CD4-positive, alpha-beta T cell (primary cell): ENCODE measurements at regions not wholly inside any gene's neighbourhood (a gene's known extent, or its start where the extent isn't known, plus 50 kb on each side); places are given as distances from the start of the nearest gene placed in this dataset.

Experiments used
- ATAC-seq: fragments of 200-7000 bp; cut with Tn5 transposase; one replicate; pipeline ENCODE4 v1.10.0; 2022; ENCODE audit warnings: mild to moderate bottlenecking; ENCODE audit not compliant: poor library complexity
- CTCF ChIA-PET: fragments of 350-600 bp; sonication (Branson Sonifier 250); formaldehyde crosslinking; loops from one replicate; lab custom pipeline; 2021; ENCODE audit warnings: antibody characterized with exemption, inconsistent platforms; lab: Charles Lee
- POLR2A ChIA-PET: fragments of 350-600 bp; sonication (Branson Sonifier 250); formaldehyde crosslinking; loops from one replicate; lab custom pipeline; 2021; ENCODE audit warnings: antibody characterized with exemption, inconsistent platforms; lab: Charles Lee
- DNase-seq, 14 experiments: peaks; one replicate each; pipeline ENCODE4 v3.0.0-alpha.2; 2013 to 2020; ENCODE audit warnings: mixed read lengths in 2 of 14
- H3K27ac ChIP-seq, 2 donors: one replicate each; pipeline versions ENCODE4 v1.5.1 to v1.7.0; 2013; ENCODE audit warnings: low read length in 2 of 2, low read depth in 1 of 2, mild to moderate bottlenecking in 1 of 2
- H3K27me3 ChIP-seq, 2 experiments: 1 replicate in 1 of 2; 2 replicates in 1 of 2; pipeline versions ENCODE4 v1.6.1 to v1.7.0; 2013; ENCODE audit warnings: low read length in 2 of 2, control low read depth in 1 of 2, mild to moderate bottlenecking in 1 of 2, moderate library complexity in 1 of 2; ENCODE audit not compliant: insufficient read depth in 2 of 2, control insufficient read depth in 1 of 2
- H3K36me3 ChIP-seq: one replicate; pipeline ENCODE4 v1.6.1; 2013; ENCODE audit warnings: low read length, control low read depth; ENCODE audit not compliant: insufficient read depth
- H3K4me1 ChIP-seq: one replicate; pipeline ENCODE4 v1.6.1; 2013; ENCODE audit warnings: low read length, control low read depth; ENCODE audit not compliant: insufficient read depth
- H3K4me3 ChIP-seq: one replicate; pipeline ENCODE4 v1.5.1; 2013; ENCODE audit warnings: mild to moderate bottlenecking, low read length, moderate library complexity
- H3K9me3 ChIP-seq, 2 experiments: 1 replicate in 1 of 2; 2 replicates in 1 of 2; pipeline versions ENCODE4 v1.6.1 to v1.7.0; 2013; ENCODE audit warnings: low read length in 2 of 2, mild to moderate bottlenecking in 2 of 2, control low read depth in 1 of 2, moderate library complexity in 1 of 2; ENCODE audit not compliant: control insufficient read depth in 1 of 2, insufficient read depth in 1 of 2
- H3K27ac Mint-ChIP-seq: one replicate; pipeline ENCODE4 v1.8.0; 2020; ENCODE audit warnings: mixed read lengths
- H3K27me3 Mint-ChIP-seq: one replicate; pipeline ENCODE4 v1.8.0; 2021; ENCODE audit warnings: mixed read lengths
- H3K36me3 Mint-ChIP-seq: one replicate; pipeline ENCODE4 v1.8.0; 2021; ENCODE audit warnings: low read depth, mixed read lengths
- H3K4me1 Mint-ChIP-seq: one replicate; pipeline ENCODE4 v1.8.0; 2021; ENCODE audit warnings: low read depth, mixed read lengths
- H3K4me3 Mint-ChIP-seq: one replicate; pipeline ENCODE4 v1.8.0; 2020; ENCODE audit warnings: mild to moderate bottlenecking, mixed read lengths
- H3K9me3 Mint-ChIP-seq: one replicate; pipeline ENCODE4 v1.8.0; 2020; ENCODE audit warnings: mixed read lengths
- CTCF ChIP-seq: fragments of 200-600 bp; IDR thresholded peaks from one replicate; pipeline ENCODE4 v1.8.0; 2022; ENCODE audit warnings: antibody characterized with exemption, mild to moderate bottlenecking
- intact Hi-C, 2 experiments: fragments of 100-400 bp; cut with DNase I in 1 of 2; cut with micrococcal nuclease in 1 of 2; formaldehyde crosslinking; loops; one replicate each; pipeline versions ENCODE4 v1.15.1 to v1.9.0; 2023 to 2025; cut with DNase I, micrococcal nuclease

- intact Hi-C loops = no loop called here
- CTCF ChIA-PET = no interaction called here
- Mint-ChIP-seq H3K4me1 (no peaks in the 10 kb centered on the region), H3K4me3 (no peak overlapping the region), H3K27me3 (no peaks in the 10 kb centered on the region), H3K27ac (no peak overlapping the region), H3K36me3 (no peaks in the 10 kb centered on the region), H3K9me3 (peaks cover 3% of the 10 kb centered on the region)
- H3K4me3 ChIP-seq = no peak overlapping the region
- POLR2A ChIA-PET = no interaction called here
- H3K27me3 ChIP-seq = no peaks in the 10 kb centered on the region
- no peaks in the 10 kb centered on the region for H3K36me3 ChIP-seq
- no peak overlapping the region for H3K27ac ChIP-seq
- DNase-seq = no peak
- peaks cover 0 to 12% of the 10 kb centered on the region in 2 experiments for H3K9me3 ChIP-seq
- no peak for ATAC-seq
- H3K4me1 ChIP-seq = no peaks in the 10 kb centered on the region
- no peak for TF ChIP-seq CTCF
Observed at GRCh38 chr6:115000736-115001135, 657.9 kb upstream of the HS3ST5 start.

GRCh38 chr6:114998492-114998891, 655.7 kb upstream of the HS3ST5 start:
- Mint-ChIP-seq H3K27ac (no peak overlapping the region), H3K27me3 (no peaks in the 10 kb centered on the region), H3K4me3 (no peak overlapping the region), H3K9me3 (peaks cover 3% of the 10 kb centered on the region), H3K4me1 (no peaks in the 10 kb centered on the region), H3K36me3 (no peaks in the 10 kb centered on the region)
- ATAC-seq = no peak
- H3K27ac ChIP-seq = no peak overlapping the region
- no peaks in the 10 kb centered on the region for H3K27me3 ChIP-seq
- POLR2A ChIA-PET = no interaction called here
- peaks cover 0 to 12% of the 10 kb centered on the region in 2 experiments for H3K9me3 ChIP-seq
- intact Hi-C loops = no loop called here
- TF ChIP-seq CTCF = no peak
- H3K36me3 ChIP-seq = no peaks in the 10 kb centered on the region
- CTCF ChIA-PET = no interaction called here
- H3K4me1 ChIP-seq = no peaks in the 10 kb centered on the region
- H3K4me3 ChIP-seq = peak overlapping the region; percentile 6
- no peak for DNase-seq

- Histone ChIP-seq H3K27me3 (no peaks in the 10 kb centered on the region), H3K27ac (no peak overlapping the region), H3K36me3 (no peaks in the 10 kb centered on the region), H3K4me1 (no peaks in the 10 kb centered on the region), H3K4me3 (peak overlapping the region; percentile 6), H3K9me3 (peaks cover 0 to 12% of the 10 kb centered on the region in 2 experiments)
- Mint-ChIP-seq H3K4me1 (no peaks in the 10 kb centered on the region), H3K36me3 (no peaks in the 10 kb centered on the region), H3K27me3 (no peaks in the 10 kb centered on the region), H3K9me3 (peaks cover 3% of the 10 kb centered on the region), H3K4me3 (no peak overlapping the region), H3K27ac (no peak overlapping the region)
- TF ChIP-seq CTCF = no peak
- DNase-seq (peak in 2 of 14 experiments; percentile 15 to 30), ATAC-seq (no peak)
- intact Hi-C loops = no loop called here
- CTCF ChIA-PET = no interaction called here
- POLR2A ChIA-PET = no interaction called here
Observed at GRCh38 chr6:114997813-114998292, 655.0 kb upstream of the HS3ST5 start.
